Stimulated activated CD4-positive, alpha-beta T cell treated with anti-CD3 and anti-CD28 coated beads, Interleukin-1b, Interleukin-23, amount 100 ng/mL, for 24 hours (primary cell): ENCODE measurements at regions not wholly inside any gene's neighbourhood (a gene's known extent, or its start where the extent isn't known, plus 50 kb on each side); places are given as distances from the start of the nearest gene placed in this dataset.

ENCODE experiments used
- DNase-seq, 4 experiments: peaks; one replicate each; pipeline ENCODE4 v3.0.0-alpha.2; 2020; ENCODE audit warnings: low read depth in 4 of 4, low spot score in 1 of 4

- no peak for DNase-seq
These were observed 533.2 kb upstream of the POM121L12 start for GRCh38 chr7:52502281-52502680.

- DNase-seq: no peak
These were observed 533.7 kb upstream of the POM121L12 start for GRCh38 chr7:52501696-52502095.

- no peak for DNase-seq
These were observed 534.6 kb upstream of the POM121L12 start for GRCh38 chr7:52500841-52501240.

GRCh38 chr7:52498366-52498765, 537.1 kb upstream of the POM121L12 start:
- DNase-seq: no peak

- no peak for DNase-seq
These were observed 549.2 kb upstream of the POM121L12 start for GRCh38 chr7:52486267-52486666.

GRCh38 chr7:52482076-52482475, 553.4 kb upstream of the POM121L12 start:
- DNase-seq: no peak

- no peak for DNase-seq
These were observed 553.9 kb upstream of the POM121L12 start for GRCh38 chr7:52481571-52481970.

GRCh38 chr7:52479990-52480389, 555.4 kb upstream of the POM121L12 start:
- DNase-seq: no peak

GRCh38 chr7:52475001-52475582, 560.3 kb upstream of the POM121L12 start:
- DNase-seq: no peak

- no peak for DNase-seq
These were observed 561.7 kb upstream of the POM121L12 start for GRCh38 chr7:52473756-52474155.

GRCh38 chr7:52472006-52472620, 563.3 kb upstream of the POM121L12 start:
- DNase-seq: no peak

- no peak for DNase-seq
These were observed 570.2 kb upstream of the POM121L12 start for GRCh38 chr7:52465216-52465615.

GRCh38 chr7:52463341-52463740, 572.1 kb upstream of the POM121L12 start:
- DNase-seq: no peak

GRCh38 chr7:52462474-52462873, 573.0 kb upstream of the POM121L12 start:
- DNase-seq: no peak

GRCh38 chr7:52455571-52455970, 579.9 kb upstream of the POM121L12 start:
- DNase-seq: no peak

GRCh38 chr7:52450816-52451215, 584.6 kb upstream of the POM121L12 start:
- no peak for DNase-seq

GRCh38 chr7:52447581-52448180, 587.8 kb upstream of the POM121L12 start:
- DNase-seq: no peak

- no peak for DNase-seq
These were observed 599.2 kb upstream of the POM121L12 start for GRCh38 chr7:52436278-52436677.

GRCh38 chr7:52431082-52431815, 604.2 kb upstream of the POM121L12 start:
- no peak for DNase-seq

GRCh38 chr7:52423251-52423650, 612.2 kb upstream of the POM121L12 start:
- no peak for DNase-seq

- no peak for DNase-seq
These were observed 622.4 kb upstream of the POM121L12 start for GRCh38 chr7:52413051-52413450.

GRCh38 chr7:52410032-52410431, 625.4 kb upstream of the POM121L12 start:
- DNase-seq: no peak
